DMS79 (cell line): ENCODE measurements at regions not wholly inside any gene's neighbourhood (a gene's known extent, or its start where the extent isn't known, plus 50 kb on each side); places are given as distances from the start of the nearest gene placed in this dataset.

Experiments
- DNase-seq: peaks from one replicate; lab custom pipeline; 2025; lab: John Stamatoyannopoulos, UW

DNA sequence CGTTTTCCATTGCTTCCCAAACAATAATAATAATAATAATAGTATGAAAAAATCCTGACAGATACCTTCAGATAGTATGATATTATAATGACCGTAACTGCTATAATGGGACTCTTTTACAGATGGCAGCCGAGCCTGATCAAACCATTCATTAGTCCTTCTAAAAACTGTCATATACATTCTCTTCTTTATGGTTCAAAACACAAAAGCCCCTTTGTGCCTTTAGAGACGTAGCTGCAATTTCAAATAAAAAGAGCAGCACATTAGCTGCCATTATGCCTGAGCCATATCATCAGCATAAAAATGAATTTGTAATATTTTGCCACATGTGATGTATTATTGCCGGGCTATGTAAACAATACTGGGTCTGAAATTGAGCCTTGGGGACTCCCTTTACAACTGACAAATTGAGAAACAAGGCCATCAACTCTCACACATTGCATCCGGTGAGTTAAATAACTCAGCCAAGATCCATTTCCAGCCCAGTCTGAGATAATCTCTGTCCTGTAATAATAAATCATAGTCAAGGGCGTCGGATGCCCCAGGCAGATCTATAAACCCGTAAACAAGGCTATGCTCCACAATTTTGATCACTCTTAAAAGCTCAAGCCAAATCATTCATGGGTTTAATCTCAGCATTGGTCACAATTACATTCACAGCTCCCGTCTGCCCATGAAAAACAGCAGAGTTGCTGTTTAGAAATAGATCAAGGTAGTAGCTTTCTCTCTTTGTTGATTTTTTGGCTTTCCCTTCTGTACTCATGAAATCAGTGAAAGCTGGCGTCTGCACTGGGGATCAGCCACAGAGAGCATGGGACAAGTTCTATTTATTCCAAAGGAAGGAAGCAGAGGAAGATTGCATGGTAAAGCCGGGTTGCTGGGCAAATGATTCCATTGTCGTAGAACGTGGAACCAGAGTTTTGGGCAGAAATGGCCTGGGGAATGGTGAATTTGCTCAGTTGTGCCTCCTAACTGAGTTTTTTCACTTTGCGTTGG lies 150.1 kb upstream of the BMPER start:
- DNase-seq: no peak

DNA sequence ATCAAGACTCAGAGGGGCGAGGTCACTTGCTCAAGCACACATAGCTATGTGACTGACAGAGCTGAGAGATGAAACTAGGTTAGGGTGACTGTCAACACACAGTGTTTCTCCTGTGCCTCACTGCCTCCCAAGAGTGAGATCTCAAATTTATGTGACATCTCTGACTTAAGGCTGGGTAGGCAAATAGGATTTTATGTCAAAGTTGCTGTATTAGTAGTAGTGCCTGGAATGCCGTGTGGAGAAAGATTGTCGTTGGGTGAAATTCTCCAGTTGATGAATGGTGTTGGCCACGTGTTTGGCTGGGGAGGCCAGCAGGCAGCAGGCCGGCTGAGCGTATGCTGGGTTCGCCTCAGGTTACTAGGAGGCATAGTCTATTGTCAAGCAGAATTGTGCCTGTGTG lies 148.3 kb upstream of the BMPER start:
- DNase-seq: no peak

DNA sequence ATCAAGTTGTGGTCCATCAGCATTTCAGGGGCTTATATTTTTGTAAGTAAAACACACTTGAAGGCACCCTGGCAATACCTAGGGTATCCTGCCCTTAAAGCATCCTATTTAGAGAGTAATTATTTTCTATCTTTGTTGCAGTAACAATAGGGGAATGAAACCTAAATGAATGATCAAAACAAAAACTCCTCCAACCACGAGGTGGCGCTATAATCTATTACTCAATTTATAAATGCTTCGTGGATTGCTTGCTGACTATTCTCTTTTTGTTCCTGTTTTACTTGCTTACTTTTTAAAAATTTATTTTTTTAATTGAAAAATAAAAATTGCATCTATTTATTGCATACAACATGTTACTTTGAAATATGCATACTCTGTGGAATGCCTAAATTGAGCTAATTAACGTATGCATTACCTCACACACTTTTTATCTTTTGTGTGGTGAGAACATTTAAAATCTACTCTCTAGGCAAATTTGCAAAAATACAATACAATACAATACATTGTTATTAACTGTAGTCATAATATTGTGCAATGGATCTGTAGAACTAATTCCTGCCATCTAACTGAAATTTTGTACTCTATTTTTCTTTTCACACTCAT lies 147.7 kb upstream of the BMPER start:
- no peak for DNase-seq

DNA sequence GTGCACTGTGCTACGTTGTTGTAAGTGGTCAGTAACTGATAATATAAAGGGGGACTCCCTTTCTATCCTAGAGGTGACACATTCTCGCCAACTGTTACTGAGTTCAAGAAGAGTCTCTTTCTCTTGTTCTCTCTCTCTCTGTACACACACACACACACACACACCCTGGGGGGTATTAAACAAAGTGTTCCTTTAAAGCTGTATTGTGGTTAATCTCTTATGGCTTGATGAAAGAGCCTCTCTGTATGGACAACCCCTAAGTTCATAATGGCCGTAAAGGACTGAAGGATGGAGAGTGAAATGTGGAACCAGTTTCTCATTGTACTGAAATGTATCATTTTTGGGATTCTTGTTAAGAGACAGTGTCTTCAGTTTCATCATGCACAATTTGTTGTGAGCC lies 145.2 kb upstream of the BMPER start:
- no peak for DNase-seq

DNA sequence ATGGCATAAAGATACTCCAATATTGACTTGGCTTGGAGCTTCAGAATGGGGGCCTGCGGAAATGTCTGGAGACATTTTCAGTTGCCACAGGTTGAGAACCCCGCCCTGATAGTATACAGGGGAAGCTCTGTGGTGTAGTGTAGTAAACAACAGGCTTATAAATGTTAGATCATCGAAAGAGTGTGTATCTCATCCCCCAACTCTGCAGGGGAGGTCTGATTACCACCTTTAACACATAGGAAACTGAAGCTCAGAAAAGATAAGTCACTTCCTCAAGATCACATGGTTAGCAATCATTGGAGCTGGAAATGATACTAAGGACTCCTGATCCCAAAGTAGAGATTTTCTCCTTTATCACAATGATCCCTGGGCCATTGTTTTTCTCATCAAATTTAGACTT lies 144.5 kb upstream of the BMPER start:
- DNase-seq: no peak

DNA sequence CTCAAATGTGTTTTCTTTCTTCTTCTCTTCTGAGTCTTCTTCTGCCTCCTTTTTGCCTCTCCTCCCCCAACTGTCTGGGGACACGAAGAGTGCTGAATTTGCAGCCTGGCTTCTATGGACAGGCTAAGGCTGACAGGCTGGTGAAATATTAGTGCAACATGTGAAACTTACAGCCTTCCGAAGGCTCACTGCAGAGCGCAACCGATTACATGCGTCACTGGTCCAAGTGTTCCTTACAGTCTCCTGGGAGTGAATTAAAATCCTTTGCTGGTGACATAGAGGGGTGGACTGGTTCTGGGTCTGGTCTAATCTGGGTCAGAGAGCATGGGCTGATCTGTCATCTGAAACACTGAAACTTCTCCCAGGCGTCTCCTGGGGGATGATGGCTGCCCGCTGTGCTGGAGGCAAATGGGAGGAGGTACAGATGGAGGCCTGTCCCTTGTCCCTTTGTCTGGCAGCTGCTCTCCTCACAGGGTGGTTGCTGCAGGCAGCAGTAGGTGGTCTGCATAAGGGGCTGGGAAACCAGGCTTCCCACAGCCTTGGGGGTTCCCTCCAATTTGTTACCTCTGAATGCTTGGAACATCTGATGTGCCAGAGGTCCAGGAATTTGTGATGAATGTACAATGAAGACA lies 143.8 kb upstream of the BMPER start:
- no peak for DNase-seq

DNA sequence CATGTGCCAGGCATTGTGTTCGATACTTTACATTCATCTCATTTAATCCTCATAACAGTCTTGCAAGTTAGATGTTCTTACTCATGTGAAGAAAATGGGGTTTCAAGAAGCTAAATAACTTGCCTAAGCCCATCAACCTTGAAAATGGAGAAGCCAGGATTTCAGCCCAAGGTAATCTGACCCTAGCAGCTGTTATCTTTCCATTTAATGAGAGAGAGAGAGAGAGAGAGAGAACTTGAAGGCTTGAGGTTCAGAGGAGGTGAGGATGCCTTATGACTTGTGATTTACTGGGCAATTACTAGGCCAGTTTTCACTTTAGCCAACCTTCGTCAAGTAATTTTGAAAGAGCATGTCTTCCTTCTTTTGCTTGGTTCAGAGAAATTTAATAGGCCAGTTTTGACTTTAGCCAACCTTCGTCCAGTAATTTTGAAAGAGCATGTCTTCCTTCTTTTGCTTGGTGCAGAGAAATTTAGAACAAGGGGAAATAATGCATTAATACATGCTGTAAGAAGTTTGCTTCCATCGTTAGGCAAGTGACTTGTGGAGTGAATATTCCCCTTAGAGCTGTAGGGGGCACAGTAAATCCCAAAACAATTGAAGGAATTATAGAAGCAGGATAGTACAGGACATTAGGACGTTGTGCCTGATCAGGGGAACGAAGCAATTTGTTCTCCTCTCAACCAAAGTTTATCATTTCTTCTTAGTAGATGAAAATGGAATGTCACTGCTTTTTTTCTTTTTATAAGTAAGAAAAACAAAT lies 143.0 kb upstream of the BMPER start:
- DNase-seq: no peak

DNA sequence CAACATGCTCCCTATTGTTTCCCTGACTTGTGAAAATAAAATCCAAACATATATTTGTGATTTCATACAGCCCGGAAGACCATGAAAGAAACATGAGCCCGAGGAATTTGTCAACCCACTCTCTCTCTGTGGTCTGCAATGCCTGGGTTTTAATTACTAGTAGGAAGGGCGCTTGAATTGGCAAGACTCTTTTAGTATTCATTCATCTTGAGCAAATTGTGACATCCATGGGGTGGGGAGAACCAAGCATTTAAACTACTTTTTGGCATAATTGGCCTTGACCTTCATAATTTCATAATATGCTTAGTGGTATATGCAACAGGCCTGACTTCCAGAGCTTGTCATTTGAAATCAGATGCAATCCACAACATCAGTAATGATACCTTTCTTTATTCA lies 142.4 kb upstream of the BMPER start:
- no peak for DNase-seq

DNA sequence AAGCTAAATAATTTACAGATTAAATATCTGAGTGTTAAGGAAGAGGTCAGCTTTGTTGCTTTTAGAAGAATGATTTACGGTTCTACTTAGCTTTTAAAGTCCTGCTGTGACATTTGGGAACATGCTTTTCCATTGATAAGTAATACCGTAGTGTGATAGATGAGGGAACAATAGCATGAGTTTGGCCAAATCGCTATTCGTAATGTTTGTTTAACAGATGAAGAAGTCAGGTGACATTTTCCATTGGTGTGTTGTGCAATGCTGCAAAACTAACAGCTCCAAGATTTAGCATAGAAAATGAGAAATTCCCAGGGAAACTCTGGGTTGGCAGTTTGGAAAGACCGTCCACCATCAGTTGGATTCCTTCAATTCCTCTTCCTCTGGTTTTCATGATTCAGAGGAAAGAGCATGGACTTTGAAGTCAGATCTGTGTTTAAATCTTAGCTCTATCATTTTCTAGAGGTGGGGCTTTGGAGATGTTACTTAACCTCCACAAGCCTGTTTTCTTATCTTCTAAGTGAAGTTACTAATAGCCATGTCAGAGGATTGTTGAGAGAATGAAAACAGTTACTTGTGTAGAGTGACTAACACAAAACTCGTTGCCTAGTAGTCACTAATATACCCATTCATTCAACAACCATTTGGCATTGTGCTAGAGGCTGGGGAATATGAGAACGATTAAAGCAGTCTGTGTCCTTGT lies 140.4 kb upstream of the BMPER start:
- DNase-seq: no peak

DNA sequence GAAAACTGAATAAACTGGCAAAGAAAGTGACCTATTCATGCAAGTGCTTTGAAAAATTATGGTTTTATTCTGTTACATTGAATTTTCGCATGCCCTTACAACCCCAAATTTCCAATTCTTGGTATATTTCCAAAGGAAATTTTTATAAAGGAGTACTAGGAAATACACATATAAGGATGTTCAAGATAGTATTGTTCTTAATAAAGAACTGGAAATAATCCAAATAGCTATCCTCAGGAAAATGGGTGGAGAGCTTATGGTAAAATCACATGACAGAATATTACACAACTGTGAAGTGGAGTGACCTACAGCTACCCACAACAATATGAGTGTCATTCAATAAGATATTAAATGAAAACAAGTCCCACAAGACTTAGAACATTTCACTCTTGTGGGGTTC lies 138.9 kb upstream of the BMPER start:
- DNase-seq: no peak

DNA sequence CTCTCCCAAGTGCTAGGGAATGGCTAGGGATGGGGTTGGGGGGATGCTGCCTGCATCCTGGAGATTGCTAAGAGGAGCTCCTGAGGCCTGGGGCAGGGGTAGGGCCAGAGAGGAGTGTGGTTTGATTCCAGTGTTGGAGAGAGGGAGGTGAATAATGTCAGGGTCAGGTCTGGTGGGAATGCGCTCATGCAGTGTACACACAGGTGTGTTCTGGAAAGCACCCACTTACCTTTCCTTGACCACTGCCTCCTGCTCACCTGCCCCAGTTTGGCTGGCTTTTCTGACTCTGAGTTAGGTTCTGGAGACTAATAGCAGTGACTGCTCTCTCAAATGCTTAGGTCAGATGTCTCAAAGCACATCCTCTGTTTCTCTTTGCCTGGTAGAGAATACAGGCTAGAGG lies 135.4 kb upstream of the BMPER start:
- no peak for DNase-seq

DNA sequence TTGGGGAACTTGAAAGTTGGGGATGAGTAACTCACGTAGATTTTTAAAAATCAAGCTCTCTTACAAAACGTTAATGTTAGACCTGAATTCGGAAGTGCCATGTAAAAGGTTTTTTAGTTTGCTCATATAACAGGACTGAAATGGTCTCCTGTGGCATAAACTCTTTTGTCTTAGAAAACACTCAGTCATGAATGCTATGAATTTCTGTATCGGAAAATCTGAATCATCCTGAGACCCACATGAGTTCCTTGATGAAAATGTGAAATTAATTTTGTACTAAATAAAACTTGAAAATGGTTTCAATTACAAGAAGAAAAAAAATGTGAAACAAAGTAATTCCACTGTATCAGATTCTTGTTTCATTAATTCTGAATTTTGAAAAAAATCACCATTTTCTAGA lies 134.8 kb upstream of the BMPER start:
- no peak for DNase-seq

DNA sequence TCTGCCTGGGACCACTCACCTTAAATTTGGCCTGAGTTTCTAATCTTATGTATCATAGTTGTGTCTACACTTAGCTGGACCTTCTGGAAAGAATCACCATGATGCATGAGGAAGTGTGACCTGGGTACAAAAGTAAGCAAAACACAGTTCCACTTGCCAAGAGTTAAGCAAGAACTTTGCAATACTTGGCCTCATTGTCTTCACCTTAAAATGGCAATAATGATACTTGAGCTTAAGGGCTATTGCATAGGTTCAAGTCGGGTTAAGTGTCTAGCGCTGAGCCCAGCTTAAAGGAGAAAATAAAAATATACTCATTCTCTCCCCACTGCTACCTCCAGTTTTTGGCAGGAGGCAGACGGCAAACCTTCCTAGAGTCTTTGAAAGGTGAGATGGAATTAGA lies 133.9 kb upstream of the BMPER start:
- DNase-seq: no peak

DNA sequence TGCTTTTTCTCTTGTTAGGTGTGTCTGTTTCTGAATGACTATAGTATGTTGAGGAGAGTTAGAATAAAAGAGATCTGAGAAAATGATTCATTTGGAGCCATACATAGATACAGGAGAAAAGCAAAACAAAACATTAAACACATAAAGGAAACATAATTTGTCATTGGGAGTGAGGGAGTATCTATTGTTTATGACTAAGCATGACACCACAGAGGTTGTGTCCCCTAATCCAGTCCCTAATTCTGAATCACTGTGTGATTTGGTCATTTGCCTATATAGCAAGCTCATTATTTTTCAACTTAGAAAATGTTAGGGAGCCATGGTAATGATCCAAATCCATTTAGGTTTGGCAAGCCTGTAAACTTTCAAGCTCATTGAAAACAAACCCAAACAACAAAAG lies 132.3 kb upstream of the BMPER start:
- no peak for DNase-seq

DNA sequence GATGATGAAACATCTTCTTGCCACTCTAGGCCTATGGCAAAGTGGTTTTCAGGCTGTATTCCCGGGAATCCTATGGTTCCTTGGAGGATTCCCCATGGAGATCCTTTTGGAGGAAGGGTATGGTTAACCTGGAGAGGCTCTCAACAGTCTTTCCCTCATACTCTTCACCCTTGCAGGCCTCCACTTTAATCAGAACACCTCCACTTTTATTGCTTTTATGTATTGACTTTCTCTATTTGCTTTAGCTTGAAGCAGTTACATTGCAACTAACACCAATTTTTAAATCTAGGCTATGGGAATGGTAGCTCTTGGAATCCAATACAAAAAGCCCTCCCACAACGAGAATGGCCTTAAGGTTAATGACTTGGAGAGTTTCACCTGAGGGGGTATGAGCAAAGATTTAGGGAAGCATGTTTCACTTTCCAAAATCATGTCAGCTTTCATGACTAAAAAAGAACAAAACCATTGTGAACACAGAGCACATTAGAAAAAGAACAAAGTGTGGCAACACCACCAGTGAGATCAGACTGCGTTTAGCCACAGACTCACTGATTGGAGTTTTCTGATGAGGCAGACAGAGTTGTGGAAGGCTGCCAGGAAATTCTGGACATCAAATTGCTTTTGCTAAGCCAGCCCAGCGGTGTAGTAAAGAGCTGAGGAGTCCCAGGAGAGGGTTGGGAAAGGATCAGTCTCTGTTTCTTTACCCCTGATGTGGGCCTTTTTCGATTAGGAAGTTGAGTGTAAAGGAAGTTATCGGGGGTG lies 130.4 kb upstream of the BMPER start:
- DNase-seq: no peak

DNA sequence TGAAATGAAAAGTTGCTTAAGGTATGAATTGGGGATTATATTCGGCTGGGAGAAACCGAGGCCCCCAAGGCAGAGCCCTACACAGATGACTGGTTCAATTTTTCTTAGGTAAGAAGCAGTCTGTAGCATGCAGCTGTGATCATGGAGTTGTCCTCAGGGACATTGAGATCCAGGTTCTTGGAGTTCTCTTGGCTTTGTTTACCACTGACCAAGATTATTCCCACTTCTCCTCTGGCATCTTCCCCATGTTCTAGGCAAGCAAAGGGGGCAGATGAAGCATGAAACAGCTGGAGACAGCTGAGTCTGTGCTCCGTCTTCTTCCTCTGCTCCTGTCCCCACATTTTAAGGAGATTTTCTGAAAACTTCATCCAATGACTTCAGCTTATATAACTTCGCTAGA lies 129.5 kb upstream of the BMPER start:
- no peak for DNase-seq

DNA sequence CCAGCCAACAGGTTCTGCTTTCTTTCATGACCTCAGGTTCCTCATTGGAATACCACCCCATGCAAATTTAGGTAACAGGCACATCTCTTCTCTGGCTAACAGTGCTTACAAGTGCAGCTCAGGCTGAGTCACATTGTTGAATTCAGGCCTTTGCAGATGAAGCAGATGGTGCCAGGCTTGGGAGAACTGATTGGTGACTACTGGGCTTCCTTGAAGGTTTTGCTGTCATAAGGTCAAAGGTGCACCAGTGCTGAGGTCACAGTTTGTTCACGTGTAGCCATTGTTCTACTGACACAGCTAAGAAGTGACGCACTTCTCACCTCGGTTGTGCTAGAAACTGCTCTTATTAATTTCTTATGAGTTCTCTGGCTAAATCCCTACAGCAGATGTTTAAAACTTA lies 128.6 kb upstream of the BMPER start:
- DNase-seq: no peak

DNA sequence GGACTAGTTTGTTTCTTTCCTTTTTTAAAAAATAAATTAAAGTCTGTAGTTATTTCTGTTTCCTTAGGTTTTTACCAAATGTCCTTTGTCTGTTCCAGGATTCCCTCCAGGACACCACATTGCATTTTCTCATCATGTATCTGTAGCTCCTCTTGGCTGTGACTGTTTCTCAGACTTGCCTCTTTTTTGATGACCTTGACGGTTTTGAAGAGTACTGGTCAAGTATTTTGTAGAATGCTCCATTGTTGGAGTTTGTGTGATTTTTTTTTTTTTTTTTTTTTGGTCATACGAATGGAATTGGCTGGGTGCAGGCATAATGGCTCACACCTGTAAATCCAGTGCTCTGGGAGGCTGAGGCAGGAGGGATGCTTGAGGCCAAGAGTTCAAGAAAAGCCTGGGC lies 127.1 kb upstream of the BMPER start:
- no peak for DNase-seq

DNA sequence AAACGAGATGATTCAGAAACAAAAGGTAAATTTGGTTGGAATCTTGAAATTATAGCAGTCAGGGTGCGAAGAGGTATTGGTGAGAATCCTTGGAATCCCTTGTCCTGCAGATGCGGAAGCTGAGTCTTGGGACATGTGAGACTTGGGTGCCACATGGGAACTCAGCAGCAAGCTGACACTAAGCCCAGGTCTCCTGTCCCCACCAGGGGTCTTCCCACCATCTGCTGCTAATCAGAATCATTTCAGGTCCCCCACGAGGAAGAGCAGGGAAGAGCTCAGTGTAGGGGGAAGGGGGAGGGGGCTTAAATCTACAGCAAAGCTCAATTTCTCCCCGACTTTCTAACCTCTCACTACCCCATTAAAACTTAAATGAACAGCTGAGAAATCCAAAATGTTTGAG lies 126.1 kb upstream of the BMPER start:
- DNase-seq: no peak

DNA sequence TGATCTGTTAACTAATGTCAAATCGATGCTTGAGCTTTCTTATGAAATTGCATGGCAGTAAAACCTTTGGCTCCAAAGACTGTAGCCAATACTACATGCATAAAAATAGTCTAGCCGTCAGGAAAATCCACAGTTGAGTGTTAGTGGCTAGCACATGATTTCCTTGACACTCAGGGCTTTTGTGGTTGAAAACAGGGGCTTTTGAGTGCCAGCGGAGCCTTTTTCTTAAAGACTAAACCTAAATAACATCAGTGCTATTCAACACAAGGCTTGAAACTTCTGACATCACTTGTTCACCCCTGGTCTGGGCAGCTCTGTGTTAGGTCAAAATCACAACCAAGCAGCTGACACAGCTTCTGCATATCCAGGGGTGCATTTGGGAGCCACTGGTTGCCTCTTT lies 124.2 kb upstream of the BMPER start:
- DNase-seq: no peak

DNA sequence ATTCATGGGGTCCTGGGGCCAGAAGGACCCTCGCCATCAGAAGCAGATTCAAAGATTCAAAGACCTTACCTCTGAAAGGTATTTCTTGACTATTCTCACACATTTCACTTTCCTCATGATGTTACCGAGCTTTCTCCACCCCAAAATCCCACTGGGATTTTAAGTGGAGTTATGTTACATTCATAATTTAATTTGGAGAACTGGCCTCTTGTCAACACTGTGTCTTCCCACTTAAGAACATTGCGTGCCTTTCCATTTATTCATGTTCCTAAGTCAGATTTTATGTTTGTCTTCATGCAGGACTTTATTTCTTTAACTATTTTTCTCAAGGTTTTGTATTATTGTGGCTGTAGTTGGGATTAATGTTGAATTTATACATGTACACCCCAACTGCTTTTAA lies 123.5 kb upstream of the BMPER start:
- DNase-seq: no peak
